ENCODE measurements at regions not wholly inside any gene's neighbourhood (a gene's known extent, or its start where the extent isn't known, plus 50 kb on each side); places are given as distances from the start of the nearest gene placed in this dataset.
A peak's percentile ranks its signal among the peaks of the same experiment; 100 is the strongest.

GRCh38 chr7:25897261-25897782 is 254.7 kb upstream of the NFE2L3 start:
- H3K4me3 ChIP-seq (replicated peaks; ENCODE audit: insufficient read depth, low read length) = no peak overlapping the region
- no peak overlapping the region for H3K27ac ChIP-seq (replicated peaks)
- no peaks in the 10 kb centered on the region for H3K27me3 ChIP-seq (ENCODE audit: insufficient read depth, poor library complexity, severe bottlenecking)
- peak; percentile 28 to 77 for DNase-seq (ENCODE audit: low read depth in 1 of 2, low spot score in 1 of 2)
- TF ChIP-seq CTCF (IDR thresholded peaks at IDR 0.05; ENCODE audit: insufficient read depth, low read length) (no peak), GABPA (IDR thresholded peaks at IDR 0.05; ENCODE audit: low read depth) (no peak), SPI1 (IDR thresholded peaks at IDR 0.05; ENCODE audit: borderline replicate concordance, low read depth) (no peak), POLR2AphosphoS5 (IDR thresholded peaks at IDR 0.05; ENCODE audit: low read depth) (no peak)
- TF ChIP-seq, protein P1, sequence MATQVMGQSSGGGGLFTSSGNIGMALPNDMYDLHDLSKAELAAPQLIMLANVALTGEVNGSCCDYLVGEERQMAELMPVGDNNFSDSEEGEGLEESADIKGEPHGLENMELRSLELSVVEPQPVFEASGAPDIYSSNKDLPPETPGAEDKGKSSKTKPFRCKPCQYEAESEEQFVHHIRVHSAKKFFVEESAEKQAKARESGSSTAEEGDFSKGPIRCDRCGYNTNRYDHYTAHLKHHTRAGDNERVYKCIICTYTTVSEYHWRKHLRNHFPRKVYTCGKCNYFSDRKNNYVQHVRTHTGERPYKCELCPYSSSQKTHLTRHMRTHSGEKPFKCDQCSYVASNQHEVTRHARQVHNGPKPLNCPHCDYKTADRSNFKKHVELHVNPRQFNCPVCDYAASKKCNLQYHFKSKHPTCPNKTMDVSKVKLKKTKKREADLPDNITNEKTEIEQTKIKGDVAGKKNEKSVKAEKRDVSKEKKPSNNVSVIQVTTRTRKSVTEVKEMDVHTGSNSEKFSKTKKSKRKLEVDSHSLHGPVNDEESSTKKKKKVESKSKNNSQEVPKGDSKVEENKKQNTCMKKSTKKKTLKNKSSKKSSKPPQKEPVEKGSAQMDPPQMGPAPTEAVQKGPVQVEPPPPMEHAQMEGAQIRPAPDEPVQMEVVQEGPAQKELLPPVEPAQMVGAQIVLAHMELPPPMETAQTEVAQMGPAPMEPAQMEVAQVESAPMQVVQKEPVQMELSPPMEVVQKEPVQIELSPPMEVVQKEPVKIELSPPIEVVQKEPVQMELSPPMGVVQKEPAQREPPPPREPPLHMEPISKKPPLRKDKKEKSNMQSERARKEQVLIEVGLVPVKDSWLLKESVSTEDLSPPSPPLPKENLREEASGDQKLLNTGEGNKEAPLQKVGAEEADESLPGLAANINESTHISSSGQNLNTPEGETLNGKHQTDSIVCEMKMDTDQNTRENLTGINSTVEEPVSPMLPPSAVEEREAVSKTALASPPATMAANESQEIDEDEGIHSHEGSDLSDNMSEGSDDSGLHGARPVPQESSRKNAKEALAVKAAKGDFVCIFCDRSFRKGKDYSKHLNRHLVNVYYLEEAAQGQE (IDR thresholded peaks at IDR 0.05; ENCODE audit: insufficient replicate concordance, low read depth) = no peak

- Histone ChIP-seq H3K27ac (replicated peaks) (no peak overlapping the region), H3K4me3 (replicated peaks; ENCODE audit: insufficient read depth, low read length) (no peak overlapping the region), H3K27me3 (ENCODE audit: insufficient read depth, poor library complexity, severe bottlenecking) (no peaks in the 10 kb centered on the region)
- no peak for DNase-seq (ENCODE audit: low read depth in 1 of 2, low spot score in 1 of 2)
- TF ChIP-seq, protein P1 (IDR thresholded peaks at IDR 0.05; ENCODE audit: insufficient replicate concordance, low read depth) = no peak
- no peak for TF ChIP-seq CTCF (IDR thresholded peaks at IDR 0.05; ENCODE audit: insufficient read depth, low read length)
- TF ChIP-seq GABPA (IDR thresholded peaks at IDR 0.05; ENCODE audit: low read depth) = no peak
- TF ChIP-seq SPI1 (IDR thresholded peaks at IDR 0.05; ENCODE audit: borderline replicate concordance, low read depth) = no peak
- no peak for TF ChIP-seq POLR2AphosphoS5 (IDR thresholded peaks at IDR 0.05; ENCODE audit: low read depth)
Measured at GRCh38 chr7:25900245-25900644, 251.8 kb upstream of the NFE2L3 start.

DNA sequence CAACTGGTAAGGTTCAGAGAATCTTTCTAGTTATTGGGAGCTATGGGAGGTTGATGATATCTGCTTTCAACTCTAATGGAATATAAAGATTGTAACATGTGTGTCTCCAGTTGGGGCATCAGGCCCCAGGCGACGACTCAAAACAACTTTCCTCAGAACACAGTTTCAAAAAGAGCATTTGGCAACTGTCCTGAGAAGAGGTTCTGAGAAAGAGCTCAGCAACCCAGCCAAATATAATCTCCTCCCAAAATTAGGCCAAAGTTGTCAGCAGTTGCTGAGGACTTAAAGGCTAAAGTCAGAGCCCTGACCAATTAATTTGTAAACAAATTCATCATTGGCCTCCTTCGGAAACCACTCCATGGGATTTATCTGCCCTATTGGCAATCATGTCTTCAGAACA is 251.1 kb upstream of the NFE2L3 start:
- no peak for TF ChIP-seq GABPA (IDR thresholded peaks at IDR 0.05; ENCODE audit: low read depth)
- TF ChIP-seq, protein P1 (IDR thresholded peaks at IDR 0.05; ENCODE audit: insufficient replicate concordance, low read depth) = no peak
- TF ChIP-seq SPI1 (IDR thresholded peaks at IDR 0.05; ENCODE audit: borderline replicate concordance, low read depth) = no peak
- TF ChIP-seq POLR2AphosphoS5 (IDR thresholded peaks at IDR 0.05; ENCODE audit: low read depth) = no peak
- no peak for TF ChIP-seq CTCF (IDR thresholded peaks at IDR 0.05; ENCODE audit: insufficient read depth, low read length)
- Histone ChIP-seq H3K27ac (replicated peaks) (no peak overlapping the region), H3K27me3 (ENCODE audit: insufficient read depth, poor library complexity, severe bottlenecking) (no peaks in the 10 kb centered on the region), H3K4me3 (replicated peaks; ENCODE audit: insufficient read depth, low read length) (no peak overlapping the region)
- no peak for DNase-seq (ENCODE audit: low read depth in 1 of 2, low spot score in 1 of 2)

All from HL-60 (cell line).